ENCODE measurements at regions not wholly inside any gene's neighbourhood (a gene's known extent, or its start where the extent isn't known, plus 50 kb on each side); places are given as distances from the start of the nearest gene placed in this dataset.

GRCh38 chr7:131865911-131866310 lies 309.5 kb upstream of the PODXL start:
- TF ChIP-seq POLR2A (IDR thresholded peaks at IDR 0.05) (no peak), CTCF (IDR thresholded peaks at IDR 0.05) (no peak), POLR2AphosphoS5 (IDR thresholded peaks at IDR 0.05; ENCODE audit: insufficient read depth in 1 of 2, low read depth in 1 of 2) (no peak)

All from vagina (tissue), 2 donors.